WTC11 (cell line): ENCODE measurements at regions not wholly inside any gene's neighbourhood (a gene's known extent, or its start where the extent isn't known, plus 50 kb on each side); places are given as distances from the start of the nearest gene placed in this dataset.

ENCODE experiments used
- ATAC-seq: fragments of 200-7000 bp; cut with Tn5 transposase; 2 replicates; pipeline ENCODE4 v1.10.0; 2021; ENCODE audit warnings: mild to moderate bottlenecking, moderate library complexity
- CTCF ChIA-PET: fragments of 300-600 bp; sonication (Branson Sonifier 250); formaldehyde crosslinking; loops from one replicate; lab custom pipeline; 2021; ENCODE audit warnings: antibody characterized with exemption; lab: Charles Lee
- POLR2A ChIA-PET: fragments of 350-600 bp; sonication (Branson Sonifier 250); formaldehyde crosslinking; loops from one replicate; lab custom pipeline; 2021; ENCODE audit warnings: antibody characterized with exemption; lab: Charles Lee
- DNase-seq: peaks from one replicate; pipeline ENCODE4 v3.0.0; 2021; ENCODE audit warnings: low spot score
- H3K27ac Mint-ChIP-seq: 2 replicates; pipeline ENCODE4 v1.8.0; 2021; ENCODE audit warnings: mixed read lengths
- H3K27me3 Mint-ChIP-seq: 2 replicates; pipeline ENCODE4 v1.8.0; 2021; ENCODE audit warnings: low read depth, mild to moderate bottlenecking, moderate library complexity, mixed read lengths
- H3K36me3 Mint-ChIP-seq: 2 replicates; pipeline ENCODE4 v1.8.0; 2021; ENCODE audit warnings: mixed read lengths
- H3K4me1 Mint-ChIP-seq: 2 replicates; pipeline ENCODE4 v1.8.0; 2022; ENCODE audit warnings: mixed read lengths
- H3K4me3 Mint-ChIP-seq: 2 replicates; pipeline ENCODE4 v1.8.0; 2021; ENCODE audit warnings: mild to moderate bottlenecking, moderate library complexity, mixed read lengths
- H3K9me3 Mint-ChIP-seq: 2 replicates; pipeline ENCODE4 v1.8.0; 2021; ENCODE audit warnings: mixed read lengths
- ARID4B ChIP-seq: sonication (generic); formaldehyde crosslinking; IDR thresholded peaks from 2 replicates; pipeline ENCODE4 v1.8.0; 2023; ENCODE audit warnings: missing genetic modification reagents, mild to moderate bottlenecking, borderline replicate concordance
- ATF1 ChIP-seq: sonication (generic); formaldehyde crosslinking; IDR thresholded peaks from 2 replicates; pipeline ENCODE4 v1.8.1; 2023; ENCODE audit warnings: mild to moderate bottlenecking, moderate library complexity, missing genetic modification reagents
- ATF2 ChIP-seq: sonication (generic); formaldehyde crosslinking; IDR thresholded peaks from 2 replicates; pipeline ENCODE4 v1.8.1; 2022; ENCODE audit warnings: low read depth, missing genetic modification reagents, borderline replicate concordance
- E2F4 ChIP-seq: sonication (generic); formaldehyde crosslinking; IDR thresholded peaks from 2 replicates; pipeline ENCODE4 v1.8.1; 2022; ENCODE audit warnings: low read depth, mild to moderate bottlenecking, moderate library complexity, missing genetic modification reagents, borderline replicate concordance
- GABPB1 ChIP-seq: sonication (generic); formaldehyde crosslinking; IDR thresholded peaks from 2 replicates; pipeline ENCODE4 v1.8.1; 2023; ENCODE audit warnings: mild to moderate bottlenecking, missing genetic modification reagents
- MLX ChIP-seq: sonication (generic); formaldehyde crosslinking; IDR thresholded peaks from 2 replicates; pipeline ENCODE4 v1.8.1; 2023; ENCODE audit warnings: mild to moderate bottlenecking, missing genetic modification reagents, moderate library complexity
- MXD4 ChIP-seq: fragments of 250-450 bp; sonication (Bioruptor Pico); IDR thresholded peaks from 2 replicates; pipeline ENCODE4 v1.8.0; 2021; ENCODE audit warnings: mild to moderate bottlenecking, moderate library complexity, borderline replicate concordance
- NFE2L1 ChIP-seq: sonication (generic); formaldehyde crosslinking; IDR thresholded peaks from 2 replicates; pipeline ENCODE4 v1.8.1; 2023; ENCODE audit warnings: missing genetic modification reagents
- NR3C1 ChIP-seq: sonication (generic); formaldehyde crosslinking; conservative IDR thresholded peaks from 2 replicates; pipeline ENCODE4 v1.8.1; 2023; ENCODE audit warnings: low read depth, mild to moderate bottlenecking, missing genetic modification reagents
- RELA ChIP-seq: sonication (generic); formaldehyde crosslinking; IDR thresholded peaks from 2 replicates; pipeline ENCODE4 v1.8.1; 2022; ENCODE audit warnings: missing genetic modification reagents, mild to moderate bottlenecking, borderline replicate concordance
- SMAD4 ChIP-seq: sonication (generic); formaldehyde crosslinking; IDR thresholded peaks from 2 replicates; pipeline ENCODE4 v1.8.0; 2022; ENCODE audit warnings: mild to moderate bottlenecking, missing genetic modification reagents
- TEAD1 ChIP-seq: sonication (generic); formaldehyde crosslinking; IDR thresholded peaks from 2 replicates; pipeline ENCODE4 v1.8.0; 2022; ENCODE audit warnings: mild to moderate bottlenecking, missing genetic modification reagents
- ZNF219 ChIP-seq: sonication (generic); formaldehyde crosslinking; IDR thresholded peaks from 2 replicates; pipeline ENCODE4 v1.8.0; 2023; ENCODE audit warnings: missing genetic modification reagents, mild to moderate bottlenecking, borderline replicate concordance
- ZNF423 ChIP-seq: fragments of 250-450 bp; sonication (Bioruptor Pico); IDR thresholded peaks from 2 replicates; pipeline ENCODE4 v2.1.2; 2022; ENCODE audit warnings: mild to moderate bottlenecking, moderate library complexity
- ZNF532 ChIP-seq: fragments of 250-450 bp; sonication (Bioruptor Pico); IDR thresholded peaks from 2 replicates; pipeline ENCODE4 v1.9.0; 2021; ENCODE audit warnings: mild to moderate bottlenecking, borderline replicate concordance
- ZNF671 ChIP-seq: fragments of 250-450 bp; sonication (Bioruptor Pico); IDR thresholded peaks from 2 replicates; pipeline ENCODE4 v1.8.0; 2021; ENCODE audit warnings: mild to moderate bottlenecking
- ZSCAN18 ChIP-seq: fragments of 250-450 bp; sonication (Bioruptor Pico); IDR thresholded peaks from 2 replicates; pipeline ENCODE4 v2.1.2; 2022; ENCODE audit warnings: mild to moderate bottlenecking, moderate library complexity

- H3K4me1 Mint-ChIP-seq = peaks cover 57% of the 10 kb centered on the region
- ChIA-PET POLR2A (no interaction called here), CTCF (interaction anchor here (0.6 kb wide), 1 partner anchor 76 kb away, joined by 3 read pairs; no protein-coding TSS in a partner anchor)
- H3K27ac Mint-ChIP-seq = 0 out of 2 replicates have a peak overlapping the region, but pooled peaks have one; percentile 54
- H3K27me3 Mint-ChIP-seq = no peaks in the 10 kb centered on the region
- DNase-seq = no peak
- no peak overlapping the region for H3K4me3 Mint-ChIP-seq
- ATAC-seq = peak; percentile 68
- peaks cover 12% of the 10 kb centered on the region for H3K9me3 Mint-ChIP-seq
- no peak for TF ChIP-seq E2F4
- TF ChIP-seq ZSCAN18 (CRISPR knock-in tag) = no peak
- TF ChIP-seq ARID4B = no peak
- TF ChIP-seq NFE2L1 = no peak
- no peak for TF ChIP-seq SMAD4
- peaks cover 4% of the 10 kb centered on the region for H3K36me3 Mint-ChIP-seq
These were observed 1010.5 kb upstream of the NOVA1 start for GRCh38 chr14:27608377-27608776.

GRCh38 chr14:27612121-27612520 lies 1014.3 kb upstream of the NOVA1 start:
- Mint-ChIP-seq H3K4me3 (no peak overlapping the region), H3K27me3 (no peaks in the 10 kb centered on the region), H3K9me3 (peaks cover 4% of the 10 kb centered on the region), H3K4me1 (peaks cover 46% of the 10 kb centered on the region), H3K27ac (no peak overlapping the region), H3K36me3 (peaks cover 4% of the 10 kb centered on the region)
- DNase-seq (no peak), ATAC-seq (no peak)
- ChIA-PET CTCF (no interaction called here), POLR2A (no interaction called here)
- no peak for TF ChIP-seq ATF2 (CRISPR knock-in tag)
- TF ChIP-seq ZNF532 = no peak
- no peak for TF ChIP-seq ZNF219 (CRISPR knock-in tag)
- no peak for TF ChIP-seq ATF1
- TF ChIP-seq ZNF671 (CRISPR knock-in tag) = no peak
- no peak for TF ChIP-seq GABPB1 (CRISPR knock-in tag)
- TF ChIP-seq TEAD1 (CRISPR knock-in tag) = no peak
- no peak for TF ChIP-seq ZSCAN18 (CRISPR knock-in tag)
- no peak for TF ChIP-seq NR3C1 (CRISPR knock-in tag)
- TF ChIP-seq NFE2L1 = no peak
- no peak for TF ChIP-seq MLX
- no peak for TF ChIP-seq MXD4 (CRISPR knock-in tag)
- no peak for TF ChIP-seq RELA (CRISPR knock-in tag)
- no peak for TF ChIP-seq ZNF423 (CRISPR knock-in tag)
